Stimulated activated naive CD8-positive, alpha-beta T cell treated with anti-CD3 and anti-CD28 coated beads, Interleukin-15, Interleukin-2, amounts not matched to agents 100 ng/mL and 50 ng/mL, for 24 hours (primary cell): ENCODE measurements at regions not wholly inside any gene's neighbourhood (a gene's known extent, or its start where the extent isn't known, plus 50 kb on each side); places are given as distances from the start of the nearest gene placed in this dataset.

Experiments used
- H3K27ac Mint-ChIP-seq: one replicate; pipeline ENCODE4 v1.8.0; 2021; ENCODE audit warnings: mild to moderate bottlenecking, mixed read lengths
- H3K27me3 Mint-ChIP-seq: one replicate; pipeline ENCODE4 v1.8.0; 2021; ENCODE audit warnings: mixed read lengths
- H3K36me3 Mint-ChIP-seq: one replicate; pipeline ENCODE4 v1.8.0; 2021; ENCODE audit warnings: low read depth, mixed read lengths
- H3K4me1 Mint-ChIP-seq: one replicate; pipeline ENCODE4 v1.8.0; 2021; ENCODE audit warnings: low read depth, mixed read lengths
- H3K4me3 Mint-ChIP-seq: one replicate; pipeline ENCODE4 v1.8.0; 2021; ENCODE audit warnings: mild to moderate bottlenecking, mixed read lengths
- H3K9me3 Mint-ChIP-seq: one replicate; pipeline ENCODE4 v1.8.0; 2021; ENCODE audit warnings: mixed read lengths

GRCh38 chr2:51170273-51170672 is 138.3 kb upstream of the NRXN1 start:
- no peaks in the 10 kb centered on the region for H3K36me3 Mint-ChIP-seq
- H3K4me3 Mint-ChIP-seq, result no peak overlapping the region
- H3K27ac Mint-ChIP-seq, result no peak overlapping the region
- no peaks in the 10 kb centered on the region for H3K4me1 Mint-ChIP-seq
- H3K27me3 Mint-ChIP-seq, result no peaks in the 10 kb centered on the region
- H3K9me3 Mint-ChIP-seq, result peaks cover 6% of the 10 kb centered on the region

- no peaks in the 10 kb centered on the region for H3K4me1 Mint-ChIP-seq
- H3K9me3 Mint-ChIP-seq, result peaks cover 6% of the 10 kb centered on the region
- no peaks in the 10 kb centered on the region for H3K36me3 Mint-ChIP-seq
- no peaks in the 10 kb centered on the region for H3K27me3 Mint-ChIP-seq
- H3K27ac Mint-ChIP-seq, result no peak overlapping the region
- no peak overlapping the region for H3K4me3 Mint-ChIP-seq
These were observed 133.8 kb upstream of the NRXN1 start for GRCh38 chr2:51165534-51166260.

- H3K27ac Mint-ChIP-seq, result no peak overlapping the region
- H3K27me3 Mint-ChIP-seq, result no peaks in the 10 kb centered on the region
- peaks cover 11% of the 10 kb centered on the region for H3K9me3 Mint-ChIP-seq
- no peaks in the 10 kb centered on the region for H3K4me1 Mint-ChIP-seq
- no peaks in the 10 kb centered on the region for H3K36me3 Mint-ChIP-seq
- no peak overlapping the region for H3K4me3 Mint-ChIP-seq
These were observed 126.3 kb upstream of the NRXN1 start for GRCh38 chr2:51158251-51158650.

GRCh38 chr2:51153236-51153635 is 121.3 kb upstream of the NRXN1 start:
- Mint-ChIP-seq H3K27me3 (no peaks in the 10 kb centered on the region), H3K4me1 (no peaks in the 10 kb centered on the region), H3K36me3 (no peaks in the 10 kb centered on the region), H3K27ac (no peak overlapping the region), H3K9me3 (peaks cover 20% of the 10 kb centered on the region), H3K4me3 (no peak overlapping the region)

- peaks cover 11% of the 10 kb centered on the region for H3K9me3 Mint-ChIP-seq
- H3K36me3 Mint-ChIP-seq, result no peaks in the 10 kb centered on the region
- H3K4me1 Mint-ChIP-seq, result no peaks in the 10 kb centered on the region
- H3K27me3 Mint-ChIP-seq, result no peaks in the 10 kb centered on the region
- H3K4me3 Mint-ChIP-seq, result no peak overlapping the region
- no peak overlapping the region for H3K27ac Mint-ChIP-seq
These were observed 119.7 kb upstream of the NRXN1 start for GRCh38 chr2:51151490-51152140.

- Mint-ChIP-seq H3K36me3 (no peaks in the 10 kb centered on the region), H3K27ac (no peak overlapping the region), H3K27me3 (no peaks in the 10 kb centered on the region), H3K4me3 (no peak overlapping the region), H3K4me1 (no peaks in the 10 kb centered on the region), H3K9me3 (peaks cover 9% of the 10 kb centered on the region)
These were observed 117.8 kb upstream of the NRXN1 start for GRCh38 chr2:51149725-51150124.

- Mint-ChIP-seq H3K4me3 (no peak overlapping the region), H3K27ac (no peak overlapping the region), H3K27me3 (no peaks in the 10 kb centered on the region), H3K4me1 (no peaks in the 10 kb centered on the region), H3K36me3 (no peaks in the 10 kb centered on the region), H3K9me3 (peaks cover 9% of the 10 kb centered on the region)
These were observed 113.8 kb upstream of the NRXN1 start for GRCh38 chr2:51145761-51146160.

GRCh38 chr2:51120754-51121280 is 88.9 kb upstream of the NRXN1 start:
- Mint-ChIP-seq H3K27ac (no peak overlapping the region), H3K9me3 (peaks cover 14% of the 10 kb centered on the region), H3K4me1 (no peaks in the 10 kb centered on the region), H3K36me3 (no peaks in the 10 kb centered on the region), H3K27me3 (no peaks in the 10 kb centered on the region), H3K4me3 (no peak overlapping the region)

GRCh38 chr2:51111532-51111931 is 79.6 kb upstream of the NRXN1 start:
- H3K4me1 Mint-ChIP-seq, result no peaks in the 10 kb centered on the region
- H3K27ac Mint-ChIP-seq, result no peak overlapping the region
- H3K4me3 Mint-ChIP-seq, result no peak overlapping the region
- H3K36me3 Mint-ChIP-seq, result no peaks in the 10 kb centered on the region
- no peaks in the 10 kb centered on the region for H3K27me3 Mint-ChIP-seq
- peaks cover 4% of the 10 kb centered on the region for H3K9me3 Mint-ChIP-seq

- Mint-ChIP-seq H3K36me3 (no peaks in the 10 kb centered on the region), H3K9me3 (peaks cover 3% of the 10 kb centered on the region), H3K27me3 (no peaks in the 10 kb centered on the region), H3K4me3 (no peak overlapping the region), H3K4me1 (no peaks in the 10 kb centered on the region), H3K27ac (no peak overlapping the region)
These were observed 76.9 kb upstream of the NRXN1 start for GRCh38 chr2:51108794-51109193.

- Mint-ChIP-seq H3K27ac (no peak overlapping the region), H3K27me3 (no peaks in the 10 kb centered on the region), H3K4me1 (no peaks in the 10 kb centered on the region), H3K9me3 (peaks cover 3% of the 10 kb centered on the region), H3K4me3 (no peak overlapping the region), H3K36me3 (no peaks in the 10 kb centered on the region)
These were observed 75.9 kb upstream of the NRXN1 start for GRCh38 chr2:51107841-51108240.

- Mint-ChIP-seq H3K36me3 (no peaks in the 10 kb centered on the region), H3K27me3 (no peaks in the 10 kb centered on the region), H3K4me1 (no peaks in the 10 kb centered on the region), H3K27ac (no peak overlapping the region), H3K4me3 (no peak overlapping the region), H3K9me3 (peaks cover 7% of the 10 kb centered on the region)
These were observed 73.9 kb upstream of the NRXN1 start for GRCh38 chr2:51105811-51106210.

GRCh38 chr2:51103205-51103604 is 71.3 kb upstream of the NRXN1 start:
- Mint-ChIP-seq H3K4me1 (no peaks in the 10 kb centered on the region), H3K27ac (no peak overlapping the region), H3K36me3 (no peaks in the 10 kb centered on the region), H3K9me3 (peaks cover 7% of the 10 kb centered on the region), H3K27me3 (no peaks in the 10 kb centered on the region), H3K4me3 (no peak overlapping the region)

GRCh38 chr2:51093016-51093415 is 61.1 kb upstream of the NRXN1 start:
- Mint-ChIP-seq H3K4me1 (no peaks in the 10 kb centered on the region), H3K36me3 (no peaks in the 10 kb centered on the region), H3K9me3 (peaks cover 11% of the 10 kb centered on the region), H3K27ac (no peak overlapping the region), H3K4me3 (no peak overlapping the region), H3K27me3 (no peaks in the 10 kb centered on the region)

GRCh38 chr2:51085420-51086068 is 53.6 kb upstream of the NRXN1 start:
- Mint-ChIP-seq H3K27ac (no peak overlapping the region), H3K36me3 (no peaks in the 10 kb centered on the region), H3K27me3 (no peaks in the 10 kb centered on the region), H3K4me1 (no peaks in the 10 kb centered on the region), H3K4me3 (no peak overlapping the region), H3K9me3 (peaks cover 6% of the 10 kb centered on the region)
